ENCODE measurements at regions not wholly inside any gene's neighbourhood (a gene's known extent, or its start where the extent isn't known, plus 50 kb on each side); places are given as distances from the start of the nearest gene placed in this dataset.

- TF ChIP-seq EZH2 (IDR thresholded peaks at IDR 0.05; ENCODE audit: insufficient read depth, poor library complexity, severe bottlenecking) (no peak), EZH2phosphoT487 (IDR thresholded peaks at IDR 0.05; ENCODE audit: insufficient read depth, low read depth) (no peak)
These were observed 292.2 kb upstream of the RAG2 start for GRCh38 chr11:36890121-36890679.

Measured in GM23248 (cell line).